Endodermal cell (in vitro differentiated cells): ENCODE measurements at regions not wholly inside any gene's neighbourhood (a gene's known extent, or its start where the extent isn't known, plus 50 kb on each side); places are given as distances from the start of the nearest gene placed in this dataset.

Source experiments
- DNase-seq: peaks from one replicate; pipeline ENCODE4 v3.0.0-alpha.2; 2017
- H3K27ac ChIP-seq: 2 replicates; pipeline ENCODE4 v1.5.1; 2013; ENCODE audit warnings: mild to moderate bottlenecking, low read depth, low read length, moderate library complexity
- H3K27me3 ChIP-seq: 2 replicates; pipeline ENCODE4 v1.6.1; 2013; ENCODE audit warnings: mild to moderate bottlenecking, low read length, moderate library complexity; ENCODE audit not compliant: insufficient read depth, control insufficient read depth, poor library complexity, severe bottlenecking
- H3K36me3 ChIP-seq: 2 replicates; pipeline ENCODE4 v1.7.0; 2013; ENCODE audit warnings: mild to moderate bottlenecking, low read length, moderate library complexity; ENCODE audit not compliant: control insufficient read depth, insufficient read depth
- H3K4me1 ChIP-seq: one replicate; pipeline ENCODE4 v1.7.0; 2013; ENCODE audit warnings: low read length; ENCODE audit not compliant: control insufficient read depth, insufficient read depth
- H3K4me3 ChIP-seq: 2 replicates; pipeline ENCODE4 v1.5.1; 2013; ENCODE audit warnings: mild to moderate bottlenecking, low read length, moderate library complexity
- H3K9ac ChIP-seq: 2 replicates; pipeline ENCODE4 v1.6.1; 2013; ENCODE audit warnings: mild to moderate bottlenecking, low read length, moderate library complexity; ENCODE audit not compliant: poor library complexity, severe bottlenecking; ENCODE audit errors: extremely low read depth
- H3K9me3 ChIP-seq: 2 replicates; pipeline ENCODE4 v1.6.1; 2013; ENCODE audit warnings: mild to moderate bottlenecking, low read length, moderate library complexity; ENCODE audit not compliant: control insufficient read depth
- H3K27ac Mint-ChIP-seq: 2 replicates; pipeline ENCODE4 v1.8.0; 2020; ENCODE audit warnings: mixed read lengths
- H3K27me3 Mint-ChIP-seq: 2 replicates; pipeline ENCODE4 v1.8.0; 2021; ENCODE audit warnings: mild to moderate bottlenecking, mixed read lengths; ENCODE audit not compliant: insufficient read depth
- H3K36me3 Mint-ChIP-seq: 2 replicates; pipeline ENCODE4 v1.8.0; 2020; ENCODE audit warnings: low read depth, mixed read lengths
- H3K4me1 Mint-ChIP-seq: 2 replicates; pipeline ENCODE4 v1.8.0; 2020; ENCODE audit warnings: mixed read lengths
- H3K4me3 Mint-ChIP-seq: 2 replicates; pipeline ENCODE4 v1.8.0; 2020; ENCODE audit warnings: mild to moderate bottlenecking, moderate library complexity, mixed read lengths
- H3K9me3 Mint-ChIP-seq: 2 replicates; pipeline ENCODE4 v1.8.0; 2020; ENCODE audit warnings: mild to moderate bottlenecking, mixed read lengths
- CTCF ChIP-seq: fragments of 200-600 bp; sonication (generic); conservative IDR thresholded peaks from 2 replicates; pipeline ENCODE4 v1.5.0; 2021; ENCODE audit warnings: antibody characterized with exemption, mild to moderate bottlenecking
- WGBS, 2 experiments: methylation state at CpG; one replicate each; pipeline versions ENCODE4 v1.1.5 to v1.1.7; 2013; ENCODE audit warnings: missing lambda C conversion rate in 2 of 2, mixed read lengths in 1 of 2; ENCODE audit not compliant: insufficient coverage in 1 of 2, insufficient read length in 1 of 2; 5-methylcytosine and 5-hydroxymethylcytosine counted together

GRCh38 chr17:77687921-77688320 lies 270.6 kb upstream of the TNRC6C start:
- Histone ChIP-seq H3K27ac (no peak overlapping the region), H3K9me3 (no peaks in the 10 kb centered on the region), H3K36me3 (no peaks in the 10 kb centered on the region), H3K27me3 (peaks cover 2% of the 10 kb centered on the region), H3K4me3 (no peak overlapping the region), H3K4me1 (no peaks in the 10 kb centered on the region), H3K9ac (no peak overlapping the region)
- peaks cover 6% of the 10 kb centered on the region for H3K27me3 Mint-ChIP-seq
- H3K4me1 Mint-ChIP-seq: no peaks in the 10 kb centered on the region
- 91 to 93% methylated on average over 13 to 16 of the region's 16 CpGs for WGBS, 2 experiments
- no peaks in the 10 kb centered on the region for H3K36me3 Mint-ChIP-seq
- no peaks in the 10 kb centered on the region for H3K9me3 Mint-ChIP-seq
- H3K4me3 Mint-ChIP-seq: no peak overlapping the region
- DNase-seq: peak; percentile 35
- no peak for TF ChIP-seq CTCF
- no peak overlapping the region for H3K27ac Mint-ChIP-seq

- WGBS, 2 experiments: 76 to 80% methylated on average over 1 to 4 of the region's 4 CpGs
- no peaks in the 10 kb centered on the region for H3K9me3 ChIP-seq
- DNase-seq: peak; percentile 14
- TF ChIP-seq CTCF: no peak
- no peaks in the 10 kb centered on the region for H3K36me3 ChIP-seq
- H3K27ac ChIP-seq: no peak overlapping the region
- no peaks in the 10 kb centered on the region for H3K36me3 Mint-ChIP-seq
- H3K4me3 Mint-ChIP-seq: no peak overlapping the region
- no peaks in the 10 kb centered on the region for H3K9me3 Mint-ChIP-seq
- no peak overlapping the region for H3K27ac Mint-ChIP-seq
- no peaks in the 10 kb centered on the region for H3K4me1 ChIP-seq
- peaks cover 10% of the 10 kb centered on the region for H3K27me3 Mint-ChIP-seq
- no peak overlapping the region for H3K4me3 ChIP-seq
- H3K27me3 ChIP-seq: peaks cover 7% of the 10 kb centered on the region
- H3K9ac ChIP-seq: no peak overlapping the region
- H3K4me1 Mint-ChIP-seq: no peaks in the 10 kb centered on the region
Observed at GRCh38 chr17:77688369-77688768, 270.1 kb upstream of the TNRC6C start.

GRCh38 chr17:77690271-77691161 lies 268.0 kb upstream of the TNRC6C start:
- Mint-ChIP-seq H3K4me1 (no peaks in the 10 kb centered on the region), H3K27me3 (peaks cover 32% of the 10 kb centered on the region), H3K36me3 (no peaks in the 10 kb centered on the region), H3K9me3 (no peaks in the 10 kb centered on the region), H3K27ac (no peak overlapping the region), H3K4me3 (no peak overlapping the region)
- H3K9ac ChIP-seq: no peak overlapping the region
- peak; percentile 33 for DNase-seq
- peaks cover 25% of the 10 kb centered on the region for H3K27me3 ChIP-seq
- no peak overlapping the region for H3K27ac ChIP-seq
- no peaks in the 10 kb centered on the region for H3K4me1 ChIP-seq
- H3K4me3 ChIP-seq: no peak overlapping the region
- WGBS, 2 experiments: 91% methylated on average over 17 to 24 of the region's 24 CpGs
- H3K9me3 ChIP-seq: no peaks in the 10 kb centered on the region
- H3K36me3 ChIP-seq: no peaks in the 10 kb centered on the region
- no peak for TF ChIP-seq CTCF
